Fibroblast of the aortic adventitia (primary cell): ENCODE measurements at regions not wholly inside any gene's neighbourhood (a gene's known extent, or its start where the extent isn't known, plus 50 kb on each side); places are given as distances from the start of the nearest gene placed in this dataset.

ENCODE experiments used
- DNase-seq: peaks from one replicate; pipeline ENCODE4 v3.0.0-alpha.2; 2010; ENCODE audit warnings: low read depth
- H3K4me3 ChIP-seq: 2 replicates; pipeline ENCODE4 v1.5.1; 2011; ENCODE audit warnings: low read depth, mild to moderate bottlenecking, control low read depth, low read length, moderate library complexity
- TF ChIP-seq, protein P1 (sequence below): IDR thresholded peaks from 2 replicates; pipeline ENCODE4 v1.5.1; 2011; ENCODE audit warnings: mild to moderate bottlenecking, low read length, control low read depth, inconsistent platforms; ENCODE audit not compliant: insufficient read depth

DNA sequence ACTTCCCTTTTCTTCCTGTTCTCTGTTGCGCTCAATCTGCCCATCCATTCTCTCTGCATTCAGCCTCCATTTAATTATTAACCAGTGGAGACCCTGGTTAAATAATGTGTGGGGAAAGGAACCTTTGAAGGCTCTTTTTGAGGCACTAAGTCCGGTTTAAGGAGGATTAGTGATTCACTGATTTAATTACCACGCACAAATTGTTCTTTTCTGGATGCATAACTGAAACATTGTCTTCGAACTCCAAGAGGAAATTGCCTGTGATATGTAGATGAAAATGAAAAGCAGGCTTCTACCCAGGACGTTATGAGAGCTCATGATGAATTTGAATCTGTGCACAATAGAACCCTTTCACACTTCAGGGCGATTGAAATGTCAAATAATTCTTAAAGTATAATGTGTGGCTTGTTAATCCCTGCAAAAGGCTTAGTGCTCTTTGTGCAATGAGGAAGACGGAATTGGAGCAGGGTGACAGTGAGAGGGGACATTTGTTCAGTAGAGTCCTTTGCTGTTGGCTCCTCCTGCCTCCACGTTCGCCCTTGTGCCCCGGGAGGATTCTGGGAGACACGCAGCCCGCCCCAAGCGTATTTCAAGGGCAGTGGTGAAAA, 51.1 kb upstream of the ZNF236 start:
- H3K4me3 ChIP-seq, result no peak overlapping the region
- no peak for DNase-seq
- TF ChIP-seq, protein P1, sequence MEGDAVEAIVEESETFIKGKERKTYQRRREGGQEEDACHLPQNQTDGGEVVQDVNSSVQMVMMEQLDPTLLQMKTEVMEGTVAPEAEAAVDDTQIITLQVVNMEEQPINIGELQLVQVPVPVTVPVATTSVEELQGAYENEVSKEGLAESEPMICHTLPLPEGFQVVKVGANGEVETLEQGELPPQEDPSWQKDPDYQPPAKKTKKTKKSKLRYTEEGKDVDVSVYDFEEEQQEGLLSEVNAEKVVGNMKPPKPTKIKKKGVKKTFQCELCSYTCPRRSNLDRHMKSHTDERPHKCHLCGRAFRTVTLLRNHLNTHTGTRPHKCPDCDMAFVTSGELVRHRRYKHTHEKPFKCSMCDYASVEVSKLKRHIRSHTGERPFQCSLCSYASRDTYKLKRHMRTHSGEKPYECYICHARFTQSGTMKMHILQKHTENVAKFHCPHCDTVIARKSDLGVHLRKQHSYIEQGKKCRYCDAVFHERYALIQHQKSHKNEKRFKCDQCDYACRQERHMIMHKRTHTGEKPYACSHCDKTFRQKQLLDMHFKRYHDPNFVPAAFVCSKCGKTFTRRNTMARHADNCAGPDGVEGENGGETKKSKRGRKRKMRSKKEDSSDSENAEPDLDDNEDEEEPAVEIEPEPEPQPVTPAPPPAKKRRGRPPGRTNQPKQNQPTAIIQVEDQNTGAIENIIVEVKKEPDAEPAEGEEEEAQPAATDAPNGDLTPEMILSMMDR, result no peak

DNA sequence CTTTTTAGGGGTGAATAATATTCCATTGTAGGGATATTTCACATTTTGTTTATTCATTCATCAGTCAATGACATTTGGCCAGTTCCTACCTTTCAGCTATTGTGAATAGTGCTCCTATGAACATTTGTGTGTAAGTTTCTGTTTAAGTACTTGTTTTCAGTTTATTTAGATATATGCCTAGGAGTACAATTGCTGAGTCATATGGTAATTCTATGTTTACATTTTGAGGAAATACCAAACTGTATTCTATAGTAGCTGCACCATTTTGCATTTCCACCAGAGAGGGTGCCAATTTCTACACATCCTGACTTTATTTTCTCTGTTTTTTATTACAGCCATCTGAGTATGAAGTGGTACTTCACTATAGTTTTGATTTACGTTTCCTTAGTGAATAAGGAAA, 54.4 kb upstream of the ZNF236 start:
- no peak for DNase-seq

DNA sequence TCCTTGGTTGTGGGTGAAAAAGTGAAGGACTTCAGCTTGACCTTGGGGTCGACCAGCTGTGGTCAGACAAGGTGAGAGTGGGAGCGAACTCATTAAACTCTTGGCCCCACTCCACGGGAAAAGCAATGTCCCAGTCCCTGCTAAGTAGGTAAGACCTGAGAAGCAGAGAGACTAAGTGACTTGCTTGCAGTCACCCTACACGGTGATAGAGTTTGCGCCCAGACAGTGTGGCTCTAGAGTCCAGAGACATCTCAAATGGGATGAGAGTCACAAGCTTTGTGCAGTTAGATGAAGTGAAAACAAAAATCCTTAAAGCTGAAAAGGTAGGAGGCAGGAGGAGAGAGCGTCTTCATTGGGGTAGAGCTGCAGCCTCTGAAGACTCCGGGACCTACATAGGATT, 55.9 kb upstream of the ZNF236 start:
- H3K4me3 ChIP-seq, result no peak overlapping the region
- DNase-seq, result no peak
- TF ChIP-seq, protein P1, result no peak

More for the DNA sequence above, 54.4 kb upstream of the ZNF236 start:
- TF ChIP-seq, protein P1, result no peak
- H3K4me3 ChIP-seq, result no peak overlapping the region

DNA sequence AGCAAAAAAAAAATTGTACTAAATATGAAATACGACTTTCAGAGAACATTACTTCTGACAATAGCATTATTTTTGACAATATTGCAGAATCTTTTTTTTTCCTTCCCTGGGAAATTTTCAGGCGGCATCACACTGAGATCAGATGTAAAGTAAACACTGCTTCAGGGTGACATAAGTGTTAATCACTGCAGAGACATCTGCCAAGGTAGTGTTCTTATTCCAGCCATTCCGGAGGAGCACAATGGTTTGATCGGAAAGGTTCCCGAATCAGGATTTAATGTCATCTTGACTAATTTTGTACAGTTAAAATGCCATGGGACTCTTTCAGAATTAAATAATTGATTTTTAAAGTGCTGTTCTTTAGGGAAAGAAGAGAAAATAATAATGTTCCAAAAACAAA, 56.7 kb upstream of the ZNF236 start:
- no peak for DNase-seq
- no peak overlapping the region for H3K4me3 ChIP-seq
- TF ChIP-seq, protein P1, result no peak

DNA sequence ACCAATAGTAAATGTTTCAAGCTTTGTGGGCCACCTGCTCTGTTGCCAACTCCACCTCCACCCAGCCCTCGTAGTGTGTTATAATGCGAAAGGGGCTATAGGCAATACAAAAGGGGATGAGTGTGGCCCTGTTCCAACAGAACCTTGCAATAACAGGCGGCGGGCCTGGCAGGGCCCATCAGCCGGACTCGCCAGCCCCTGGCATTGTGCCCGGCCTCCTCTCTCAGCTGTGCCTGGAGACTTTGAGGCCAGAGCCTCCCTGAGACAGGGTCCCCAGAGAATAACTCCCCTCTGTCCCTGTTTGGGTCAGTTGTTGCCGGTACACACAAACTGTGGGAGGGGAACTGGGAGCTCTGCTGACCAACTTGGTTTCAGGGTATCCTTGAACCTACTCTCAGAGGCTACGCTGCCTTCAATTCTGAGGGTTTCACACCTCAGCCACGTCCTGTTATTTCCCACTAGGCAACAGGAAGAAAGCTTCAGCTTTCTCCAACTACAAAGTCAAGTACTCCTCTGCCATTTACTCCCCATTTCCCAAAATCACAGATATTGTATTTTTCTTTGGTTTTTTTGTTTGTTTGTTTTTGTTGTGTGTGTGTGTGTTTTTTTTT, 58.0 kb upstream of the ZNF236 start:
- no peak for DNase-seq
- TF ChIP-seq, protein P1, result no peak
- H3K4me3 ChIP-seq, result no peak overlapping the region

DNA sequence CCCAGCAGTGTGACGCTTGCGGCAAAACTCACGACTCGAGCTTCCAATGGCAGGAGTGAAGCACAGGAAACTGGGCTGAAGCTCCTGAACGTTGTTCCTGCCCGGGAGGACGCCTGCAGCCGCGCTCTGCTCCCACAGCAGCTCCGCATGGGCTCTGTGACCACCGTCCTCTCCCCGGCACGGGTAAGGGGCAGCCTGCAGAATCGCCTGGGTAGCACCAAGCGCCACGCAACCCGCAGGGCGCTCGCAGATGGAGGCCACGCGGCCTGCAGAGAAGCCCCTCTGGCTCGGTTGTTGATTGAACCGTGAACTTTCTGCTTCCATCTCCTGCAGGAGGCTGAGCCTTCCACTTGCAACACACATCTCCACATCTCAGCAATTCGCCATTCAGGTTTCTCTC, 63.3 kb upstream of the ZNF236 start:
- DNase-seq, result no peak
- TF ChIP-seq, protein P1, result no peak
- H3K4me3 ChIP-seq, result no peak overlapping the region

DNA sequence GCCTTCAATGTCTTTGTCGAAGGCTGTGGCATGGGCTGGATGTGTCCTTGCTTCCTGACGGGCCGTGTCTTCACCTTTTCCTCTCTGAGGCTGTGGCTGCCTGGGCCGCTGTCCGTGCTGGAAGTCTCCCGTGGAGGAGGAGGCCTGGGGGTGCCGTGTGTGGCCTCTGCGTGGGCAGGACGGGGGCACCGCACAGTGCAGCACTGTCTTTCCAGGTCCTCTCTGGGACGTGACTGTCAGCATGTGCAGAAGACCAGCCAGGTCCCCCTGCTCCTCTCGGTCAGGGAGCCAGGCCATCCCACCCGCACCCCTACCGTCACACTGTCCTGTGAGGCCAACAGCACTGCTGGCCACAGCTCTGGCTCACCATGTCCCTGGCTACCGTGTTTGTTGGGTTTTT, 64.4 kb upstream of the ZNF236 start:
- TF ChIP-seq, protein P1, result no peak
- DNase-seq, result no peak
- no peak overlapping the region for H3K4me3 ChIP-seq
